GM21381 (cell line): ENCODE measurements at regions not wholly inside any gene's neighbourhood (a gene's known extent, or its start where the extent isn't known, plus 50 kb on each side); places are given as distances from the start of the nearest gene placed in this dataset.
"Not testable (repeated sequence)": the region's sequence is repeated elsewhere in the genome, so short reads cannot be mapped to it uniquely, and the experiment has no call there.

Experiments used
- ATAC-seq: cut with Tn5 transposase; IDR thresholded peaks from one replicate; pipeline ENCODE4 v1.9.1; 2021; ENCODE audit warnings: mild to moderate bottlenecking, moderate library complexity; ENCODE audit not compliant: unreplicated experiment

GRCh38 chr16:52113533-52114183 is 433.3 kb downstream of the TOX3 start:
- no peak for ATAC-seq

DNA sequence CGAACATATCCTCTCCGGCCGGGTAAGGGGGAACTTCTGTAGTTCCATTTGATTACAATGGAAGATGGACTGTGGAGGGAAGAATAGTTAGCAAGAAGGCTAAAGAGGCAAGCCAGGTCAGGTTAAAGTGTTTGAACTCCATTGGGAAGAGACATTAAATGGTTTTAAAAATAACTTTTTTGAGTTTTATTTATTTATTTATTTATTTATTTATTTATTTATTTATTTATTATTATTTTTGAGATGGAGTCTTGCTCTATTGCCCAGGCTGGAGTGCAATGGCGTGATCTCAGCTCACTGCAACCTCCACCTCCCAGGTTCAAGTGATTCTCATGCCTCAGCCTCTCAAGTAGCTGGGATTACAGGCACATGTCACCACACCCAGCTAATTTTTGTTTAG is 441.9 kb downstream of the TOX3 start:
- not testable (repeated sequence) for ATAC-seq

- ATAC-seq = no peak
Measured at GRCh38 chr16:52103791-52104190, 443.2 kb downstream of the TOX3 start.

- ATAC-seq = no peak
Measured at GRCh38 chr16:52101246-52101645, 445.7 kb downstream of the TOX3 start.

GRCh38 chr16:52099382-52099781 is 447.6 kb downstream of the TOX3 start:
- no peak for ATAC-seq

GRCh38 chr16:52095471-52095870 is 451.5 kb downstream of the TOX3 start:
- ATAC-seq = no peak

GRCh38 chr16:52092126-52092525 is 454.8 kb downstream of the TOX3 start:
- ATAC-seq = no peak

GRCh38 chr16:52090080-52090479 is 456.9 kb downstream of the TOX3 start:
- no peak for ATAC-seq

GRCh38 chr16:52089476-52089875 is 457.5 kb downstream of the TOX3 start:
- no peak for ATAC-seq

GRCh38 chr16:52086901-52087300 is 460.0 kb downstream of the TOX3 start:
- ATAC-seq = no peak

GRCh38 chr16:52078716-52079655 is 468.0 kb downstream of the TOX3 start:
- ATAC-seq = no peak

DNA sequence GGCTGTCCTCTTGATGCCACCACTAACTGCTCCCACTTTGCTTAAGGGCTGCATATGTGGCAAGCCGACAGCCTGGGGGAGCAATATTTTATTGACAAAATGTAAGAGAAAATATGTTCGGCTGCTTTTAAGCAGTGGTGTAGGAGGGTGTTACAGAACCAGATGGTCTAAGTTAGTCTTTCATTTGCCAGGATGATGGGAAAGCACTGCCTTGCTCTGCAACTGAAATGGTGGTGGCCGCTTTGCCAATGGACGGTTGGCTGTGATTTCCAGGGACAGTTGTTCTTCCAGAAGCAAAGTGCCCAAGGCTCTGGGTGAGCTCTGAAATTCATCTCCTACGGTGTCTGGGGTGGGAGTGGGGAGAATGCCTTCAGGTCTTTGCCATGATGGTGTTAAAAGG is 469.3 kb downstream of the TOX3 start:
- ATAC-seq = no peak

GRCh38 chr16:52076801-52077201 is 470.1 kb downstream of the TOX3 start:
- no peak for ATAC-seq

DNA sequence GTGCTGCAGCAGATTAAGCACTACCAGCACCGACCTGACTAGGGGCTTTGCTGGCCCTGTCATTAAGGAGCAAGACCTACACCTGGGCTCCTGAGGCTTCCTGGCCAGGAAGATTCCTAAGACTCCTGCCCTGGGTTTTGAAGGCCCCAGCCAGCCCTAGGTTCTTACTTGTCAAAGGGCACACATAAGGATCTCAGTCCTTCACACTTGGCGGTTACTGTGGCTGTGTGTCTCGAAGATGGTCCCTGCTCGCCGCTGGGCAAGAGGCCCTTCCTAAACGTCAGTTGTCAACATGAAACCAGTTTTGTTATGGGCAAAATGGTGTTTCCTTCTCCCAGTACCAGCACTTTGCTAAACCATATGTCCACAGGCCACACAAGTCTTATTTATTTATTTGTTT is 470.6 kb downstream of the TOX3 start:
- ATAC-seq = no peak

GRCh38 chr16:52074133-52074532 is 472.8 kb downstream of the TOX3 start:
- ATAC-seq = no peak

- no peak for ATAC-seq
Measured at GRCh38 chr16:52073024-52073423, 473.9 kb downstream of the TOX3 start.

DNA sequence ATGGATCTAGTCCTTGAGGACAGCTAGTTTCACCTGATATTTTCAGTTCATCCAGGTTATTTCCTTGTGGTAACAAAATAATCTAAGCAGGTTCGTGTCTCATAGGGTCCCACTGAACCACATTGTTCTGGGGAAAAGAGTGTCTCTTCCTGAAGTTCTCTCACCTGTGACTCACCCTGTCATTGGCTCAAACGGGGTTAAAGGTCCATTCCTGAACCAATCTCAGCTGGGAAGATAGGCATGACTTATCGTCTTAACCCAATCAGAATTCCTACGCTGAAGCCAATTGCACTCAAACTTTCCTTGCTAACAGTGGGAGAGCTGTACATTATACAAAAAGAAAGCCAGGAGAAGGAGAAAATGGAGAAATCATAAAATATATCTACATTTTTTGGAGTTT is 475.8 kb downstream of the TOX3 start:
- no peak for ATAC-seq

DNA sequence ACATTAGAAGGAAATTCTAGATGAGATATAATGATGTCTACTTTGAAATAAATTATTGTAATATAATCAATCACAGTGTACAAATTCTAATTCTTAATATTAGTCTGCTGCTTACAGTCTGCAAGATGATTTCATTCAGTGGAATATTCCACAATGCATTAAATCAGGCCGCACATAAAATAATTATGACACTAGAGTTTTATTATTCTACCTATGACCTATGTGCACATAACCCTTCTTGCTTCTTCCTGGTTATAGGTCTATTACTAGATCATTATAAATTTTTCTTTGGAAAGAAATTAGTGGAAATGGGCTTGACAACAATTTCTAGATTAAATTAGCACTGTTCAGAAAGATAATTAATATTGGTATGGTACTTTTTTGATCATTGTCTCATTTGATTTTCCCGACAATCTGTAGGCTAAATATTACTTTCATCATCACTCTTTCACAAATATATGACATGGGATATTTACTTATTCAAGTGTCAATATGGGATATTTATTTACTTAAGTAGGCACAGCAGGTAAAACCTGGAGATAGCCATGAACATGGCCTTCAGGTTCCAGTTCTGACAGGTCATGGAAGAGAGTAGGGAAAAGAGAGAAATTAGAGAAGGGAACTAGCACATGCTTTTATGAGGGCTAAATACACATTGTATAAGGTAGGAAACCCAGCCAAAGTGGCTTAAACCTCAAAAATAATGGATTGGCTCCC is 476.4 kb downstream of the TOX3 start:
- no peak for ATAC-seq

DNA sequence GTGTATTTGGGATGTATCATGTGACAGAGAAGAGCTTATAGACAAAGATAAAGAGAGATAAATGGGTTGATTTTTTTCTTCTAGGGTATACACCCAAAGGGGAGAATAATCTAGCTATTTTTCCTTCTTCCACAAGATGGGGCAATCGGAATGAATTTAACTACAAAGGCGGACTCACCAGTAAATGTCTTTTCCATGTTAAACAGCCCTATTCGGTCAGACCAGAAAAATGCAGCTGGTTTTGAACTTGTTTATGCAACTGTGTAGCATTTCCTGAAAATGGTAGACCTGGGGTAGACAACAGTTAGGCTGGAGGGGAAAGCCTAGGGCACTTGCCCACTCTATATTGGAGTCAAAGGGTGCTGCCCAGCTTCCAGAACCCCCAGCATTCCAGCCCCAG is 477.1 kb downstream of the TOX3 start:
- ATAC-seq = no peak

DNA sequence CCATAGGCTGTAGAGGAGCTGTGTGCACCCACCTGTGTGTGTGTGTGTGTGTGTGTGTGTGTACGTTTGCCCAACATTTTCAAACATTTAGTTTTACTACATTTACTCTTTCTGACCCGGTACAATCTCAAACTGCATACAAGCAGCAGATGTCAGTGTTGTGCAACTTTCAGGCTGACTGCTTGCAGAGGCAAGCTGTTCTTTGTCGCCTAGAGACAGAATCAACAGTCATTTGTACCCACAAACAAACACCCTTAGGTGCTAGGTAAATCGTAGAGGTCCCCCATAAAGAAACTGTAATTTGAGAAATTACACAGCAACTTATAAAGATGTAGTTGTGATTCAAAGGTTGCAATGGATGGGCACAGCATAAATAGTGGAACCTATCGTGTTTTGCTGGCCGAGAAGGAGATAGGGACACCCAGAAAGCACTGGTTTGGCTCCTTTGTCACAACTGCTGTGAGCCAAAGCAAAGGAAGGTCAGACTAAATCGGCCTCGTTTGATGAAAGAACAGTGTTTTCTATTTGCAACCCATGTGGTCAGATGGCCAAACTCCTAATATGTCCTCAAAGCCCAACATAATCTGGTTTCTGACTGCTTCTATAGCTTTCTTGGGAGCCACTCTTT is 478.4 kb downstream of the TOX3 start:
- ATAC-seq = no peak

DNA sequence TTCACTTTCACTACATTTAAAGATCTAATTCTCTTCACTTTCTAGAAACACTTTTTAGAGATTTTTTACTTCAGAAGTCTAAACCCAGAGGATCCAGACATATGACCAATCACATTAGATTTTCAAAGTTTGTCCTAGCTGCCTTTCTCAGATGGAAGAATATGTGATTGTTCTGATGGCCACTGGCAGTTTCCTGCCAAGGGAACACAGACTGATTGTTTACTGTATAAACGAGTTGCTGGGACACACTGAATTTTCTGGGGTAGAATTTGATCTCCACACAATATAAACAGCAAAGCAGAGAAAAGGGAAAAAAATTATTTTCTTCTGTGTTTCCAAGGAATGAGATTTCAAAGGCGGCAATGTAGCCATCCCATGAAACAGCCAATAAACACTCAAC is 480.0 kb downstream of the TOX3 start:
- no peak for ATAC-seq
